ENCODE measurements at regions not wholly inside any gene's neighbourhood (a gene's known extent, or its start where the extent isn't known, plus 50 kb on each side); places are given as distances from the start of the nearest gene placed in this dataset.

DNA sequence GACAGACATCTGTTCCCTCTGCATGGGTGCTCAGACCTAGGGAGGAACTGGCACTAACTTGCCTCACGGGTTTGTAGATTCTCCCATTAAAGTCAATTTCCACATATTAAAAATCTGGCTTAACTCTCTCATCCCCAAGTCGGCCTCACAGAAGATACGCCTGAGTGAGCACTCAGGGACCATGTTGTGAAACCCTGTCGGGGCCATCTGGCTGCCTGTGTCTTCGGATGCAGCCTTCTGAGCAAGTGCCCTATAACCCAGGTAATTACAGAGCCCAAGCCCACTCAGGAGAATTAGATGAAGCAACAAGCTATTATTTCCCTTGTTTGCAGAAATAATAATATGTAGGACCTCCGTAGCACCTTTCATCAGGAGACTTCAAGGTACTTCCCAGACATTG is 219.3 kb upstream of the GLI3 start:
- ATAC-seq (no peak), DNase-seq (ENCODE audit: low spot score in 2 of 2) (no peak)
- no peaks in the 10 kb centered on the region for H3K9me3 Mint-ChIP-seq
- H3K27ac Mint-ChIP-seq, result no peak overlapping the region
- H3K36me3 Mint-ChIP-seq, result no peaks in the 10 kb centered on the region

DNA sequence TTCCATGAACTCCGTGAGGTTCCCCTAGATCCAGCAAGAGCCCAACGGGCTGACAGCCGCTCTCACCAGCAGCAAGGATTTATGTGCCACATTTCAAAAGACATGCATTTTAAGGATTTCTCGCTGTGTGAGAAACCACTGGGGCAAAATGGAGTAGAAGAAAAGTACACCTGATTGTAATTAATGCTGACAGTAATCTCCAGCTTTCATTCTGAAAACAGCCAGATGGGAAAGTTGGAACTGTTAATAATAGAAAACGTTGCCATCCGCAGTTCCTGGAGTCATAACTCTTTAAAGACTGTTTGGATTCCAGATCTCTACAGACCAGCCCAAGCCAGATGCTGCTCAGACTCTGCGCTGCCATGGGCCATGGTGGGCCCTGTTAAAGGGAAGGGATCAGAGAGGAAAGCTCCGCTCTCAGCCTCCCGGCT is 216.9 kb upstream of the GLI3 start:
- DNase-seq (ENCODE audit: low spot score in 2 of 2), result no peak
- Mint-ChIP-seq H3K36me3 (peaks cover 0 to 6% of the 10 kb centered on the region in 2 donors), H3K27ac (no peak overlapping the region), H3K9me3 (peaks cover 0 to 4% of the 10 kb centered on the region in 2 donors)
- ATAC-seq, result no peak

- DNase-seq (ENCODE audit: low spot score in 2 of 2) (no peak), ATAC-seq (no peak)
- no peak overlapping the region for H3K27ac Mint-ChIP-seq
- H3K36me3 Mint-ChIP-seq, result peaks cover 0 to 6% of the 10 kb centered on the region in 2 donors
- H3K9me3 Mint-ChIP-seq, result peaks cover 0 to 10% of the 10 kb centered on the region in 2 donors
Measured at GRCh38 chr7:42452356-42452755, 215.3 kb upstream of the GLI3 start.

GRCh38 chr7:42449431-42449830 is 212.4 kb upstream of the GLI3 start:
- Mint-ChIP-seq H3K9me3 (peaks cover 4 to 18% of the 10 kb centered on the region in 2 donors), H3K36me3 (peaks cover 0 to 6% of the 10 kb centered on the region in 2 donors), H3K27ac (no peak overlapping the region)
- DNase-seq (ENCODE audit: low spot score in 2 of 2) (no peak), ATAC-seq (no peak)

GRCh38 chr7:42448901-42449300 is 211.9 kb upstream of the GLI3 start:
- ATAC-seq (no peak), DNase-seq (ENCODE audit: low spot score in 2 of 2) (no peak)
- no peak overlapping the region for H3K27ac Mint-ChIP-seq
- H3K36me3 Mint-ChIP-seq, result peaks cover 0 to 6% of the 10 kb centered on the region in 2 donors
- peaks cover 5 to 18% of the 10 kb centered on the region in 2 donors for H3K9me3 Mint-ChIP-seq

GRCh38 chr7:42445691-42446090 is 208.7 kb upstream of the GLI3 start:
- DNase-seq (ENCODE audit: low spot score in 2 of 2) (no peak), ATAC-seq (no peak)
- Mint-ChIP-seq H3K9me3 (peaks cover 10 to 24% of the 10 kb centered on the region in 2 donors), H3K27ac (no peak overlapping the region), H3K36me3 (peaks cover 0 to 6% of the 10 kb centered on the region in 2 donors)

DNA sequence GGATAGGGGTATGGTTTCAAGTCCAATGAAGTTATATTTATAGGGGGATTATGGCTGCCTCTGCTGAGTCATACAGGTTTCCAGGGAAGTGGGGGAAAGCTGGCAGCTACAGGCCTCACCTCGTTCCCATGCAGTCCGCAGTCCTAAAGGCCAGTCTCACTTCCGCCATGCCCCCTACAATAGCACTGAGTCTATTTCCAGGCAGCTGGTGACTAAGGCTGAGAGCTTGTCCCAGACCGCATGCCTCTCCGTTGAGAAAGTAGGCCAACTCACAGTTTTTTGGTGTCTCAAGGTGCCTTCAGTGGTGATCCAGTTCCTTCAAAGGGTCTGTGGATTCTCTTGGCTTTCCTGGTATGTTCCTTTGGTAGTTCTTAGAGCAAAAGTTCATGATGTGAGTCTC is 203.9 kb upstream of the GLI3 start:
- Mint-ChIP-seq H3K27ac (no peak overlapping the region), H3K9me3 (peaks cover 26 to 27% of the 10 kb centered on the region in 2 donors), H3K36me3 (peaks cover 0 to 16% of the 10 kb centered on the region in 2 donors)
- ATAC-seq, result no peak
- no peak for DNase-seq (ENCODE audit: low spot score in 2 of 2)

- Mint-ChIP-seq H3K27ac (no peak overlapping the region), H3K36me3 (no peaks in the 10 kb centered on the region), H3K9me3 (peaks cover 10 to 14% of the 10 kb centered on the region in 2 donors)
- DNase-seq (ENCODE audit: low spot score in 2 of 2), result no peak
- ATAC-seq, result no peak
Measured at GRCh38 chr7:42432644-42433043, 195.6 kb upstream of the GLI3 start.

- DNase-seq (ENCODE audit: low spot score in 2 of 2) (no peak), ATAC-seq (no peak)
- no peaks in the 10 kb centered on the region for H3K36me3 Mint-ChIP-seq
- no peak overlapping the region for H3K27ac Mint-ChIP-seq
- peaks cover 10 to 12% of the 10 kb centered on the region in 2 donors for H3K9me3 Mint-ChIP-seq
Measured at GRCh38 chr7:42431873-42432272, 194.9 kb upstream of the GLI3 start.

GRCh38 chr7:42429339-42429738 is 192.3 kb upstream of the GLI3 start:
- ATAC-seq (no peak), DNase-seq (ENCODE audit: low spot score in 2 of 2) (no peak)
- Mint-ChIP-seq H3K27ac (no peak overlapping the region), H3K36me3 (no peaks in the 10 kb centered on the region), H3K9me3 (no peaks in the 10 kb centered on the region)

DNA sequence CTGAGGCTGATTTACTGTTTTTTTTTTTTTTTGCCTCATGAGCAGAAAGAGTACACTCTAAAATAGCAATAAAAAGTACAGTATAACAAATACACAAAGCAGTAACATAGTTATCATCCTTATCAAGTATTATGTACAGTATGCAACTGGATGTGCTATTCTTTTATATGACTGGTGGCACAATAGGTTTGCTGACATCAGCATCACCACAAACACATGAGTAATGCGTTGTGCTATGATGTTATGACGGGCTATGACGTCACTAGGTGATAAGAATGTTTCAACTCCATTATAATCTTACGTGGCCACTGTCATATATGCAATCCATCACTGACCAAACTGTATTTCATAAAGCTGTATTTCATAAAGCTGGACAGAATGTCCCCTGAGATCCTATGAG is 189.2 kb upstream of the GLI3 start:
- H3K36me3 Mint-ChIP-seq, result no peaks in the 10 kb centered on the region
- H3K9me3 Mint-ChIP-seq, result no peaks in the 10 kb centered on the region
- H3K27ac Mint-ChIP-seq, result no peak overlapping the region
- DNase-seq (ENCODE audit: low spot score in 2 of 2) (no peak), ATAC-seq (no peak)

DNA sequence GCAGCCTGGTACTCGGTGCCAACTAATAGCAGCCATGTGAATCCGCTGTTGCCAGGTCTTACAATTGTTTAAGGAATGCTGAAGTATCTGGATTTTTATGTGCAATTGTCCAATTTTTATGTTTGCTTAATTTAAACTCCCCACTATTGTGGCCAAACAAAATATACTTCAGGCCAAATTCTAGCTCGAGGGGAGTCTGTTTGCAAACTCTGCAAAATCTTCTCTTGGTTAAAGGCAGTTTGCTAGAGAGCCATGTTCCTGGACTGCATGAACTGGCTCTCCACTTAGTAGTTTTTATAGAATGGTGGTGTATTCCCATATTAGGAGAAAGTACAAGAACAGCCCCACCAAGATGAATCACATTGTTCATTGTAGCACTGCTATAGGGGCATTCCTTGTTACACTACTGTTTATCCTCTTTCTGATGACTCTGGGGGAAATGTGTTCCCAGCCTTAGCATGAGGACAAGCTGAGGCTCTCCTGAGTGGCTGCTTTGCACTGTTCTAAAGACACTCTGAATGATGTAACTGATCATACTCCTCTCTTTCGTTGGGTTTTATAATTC is 178.0 kb upstream of the GLI3 start:
- no peaks in the 10 kb centered on the region for H3K36me3 Mint-ChIP-seq
- ATAC-seq, result no peak

GRCh38 chr7:42414028-42414427 is 177.0 kb upstream of the GLI3 start:
- ATAC-seq (no peak), DNase-seq (ENCODE audit: low spot score in 2 of 2) (no peak)
- no peak overlapping the region for H3K27ac Mint-ChIP-seq
- H3K36me3 Mint-ChIP-seq, result no peaks in the 10 kb centered on the region
- peaks cover 0 to 4% of the 10 kb centered on the region in 2 donors for H3K9me3 Mint-ChIP-seq

More for the DNA sequence above, 178.0 kb upstream of the GLI3 start:
- Mint-ChIP-seq H3K27ac (no peak overlapping the region), H3K9me3 (peaks cover 0 to 4% of the 10 kb centered on the region in 2 donors)
- DNase-seq (ENCODE audit: low spot score in 2 of 2), result no peak

DNA sequence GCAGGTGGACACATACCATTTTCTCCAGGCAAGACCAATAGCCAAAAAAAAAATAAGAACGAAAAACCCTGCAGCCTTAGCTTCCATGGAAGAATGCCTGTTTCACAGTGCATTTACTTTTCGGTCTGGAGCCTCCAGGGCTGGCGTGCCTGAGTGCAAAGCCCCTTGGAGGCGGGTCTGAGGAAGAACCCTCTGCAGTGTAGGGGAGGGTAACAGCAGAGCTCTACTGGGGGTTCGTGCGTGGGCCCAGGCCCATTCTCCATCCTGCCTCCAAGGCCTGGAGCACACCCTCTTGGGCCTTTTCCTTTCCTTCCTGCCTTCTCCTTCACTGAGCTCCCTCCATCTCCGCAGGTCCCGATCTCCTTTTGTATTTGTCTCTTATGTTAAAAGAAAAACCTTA is 172.3 kb upstream of the GLI3 start:
- ATAC-seq (no peak), DNase-seq (ENCODE audit: low spot score in 2 of 2) (no peak)
- no peak overlapping the region for H3K27ac Mint-ChIP-seq
- peaks cover 0 to 4% of the 10 kb centered on the region in 2 donors for H3K9me3 Mint-ChIP-seq
- no peaks in the 10 kb centered on the region for H3K36me3 Mint-ChIP-seq

DNA sequence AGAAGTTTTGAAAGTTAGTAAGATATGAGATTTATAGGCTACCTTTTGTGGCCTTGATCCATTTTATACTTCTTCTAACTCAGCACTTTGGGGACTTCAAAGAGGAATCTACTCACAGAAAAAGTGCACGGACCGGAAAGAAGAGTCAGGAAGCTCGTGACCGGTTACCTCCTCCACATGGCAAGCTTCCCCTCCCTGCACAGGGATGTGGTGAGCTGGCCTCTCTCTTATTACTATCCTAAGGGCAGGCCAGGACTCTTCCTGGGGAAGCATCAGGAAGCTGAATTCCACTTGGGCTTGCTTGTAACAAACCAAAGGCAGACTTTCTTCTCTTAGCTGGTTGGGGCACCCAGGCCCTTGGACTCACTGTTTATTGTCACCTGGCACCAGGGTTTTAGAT is 170.8 kb upstream of the GLI3 start:
- DNase-seq (ENCODE audit: low spot score in 2 of 2) (no peak), ATAC-seq (no peak)
- no peak overlapping the region for H3K27ac Mint-ChIP-seq
- H3K36me3 Mint-ChIP-seq, result no peaks in the 10 kb centered on the region
- H3K9me3 Mint-ChIP-seq, result no peaks in the 10 kb centered on the region

DNA sequence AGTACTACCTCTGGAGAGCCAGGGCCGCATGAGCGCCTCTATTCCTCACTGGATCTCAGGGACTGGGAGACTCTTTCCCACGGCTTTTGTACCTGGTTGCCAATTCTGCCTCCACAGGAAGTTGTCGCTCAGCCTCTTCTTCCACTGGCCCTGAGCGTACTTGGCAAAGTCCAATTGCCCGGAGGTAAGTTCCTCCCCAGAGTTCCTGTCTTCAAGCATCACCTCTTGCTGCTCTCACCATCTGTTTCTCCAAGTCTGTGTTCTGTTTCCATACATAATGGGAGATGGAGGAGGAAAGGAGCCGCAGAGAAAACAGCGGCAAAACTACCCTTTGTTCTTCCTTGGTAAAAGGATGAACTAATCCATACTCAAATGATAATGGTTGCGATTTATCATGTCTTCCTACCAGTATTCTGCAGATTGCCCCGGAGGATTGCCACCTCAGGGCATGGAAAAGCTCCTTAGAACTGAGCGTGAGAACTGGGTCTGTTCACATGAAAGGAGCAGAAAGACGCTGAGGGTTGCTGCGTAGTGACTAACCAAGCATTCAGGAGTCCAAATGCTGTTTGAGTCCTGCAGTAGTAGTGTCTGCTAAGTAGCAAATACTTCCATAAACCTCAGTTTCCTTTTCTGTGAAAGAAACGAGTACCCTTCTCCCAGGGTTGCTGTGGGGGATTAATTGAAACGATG is 170.2 kb upstream of the GLI3 start:
- no peak overlapping the region for H3K27ac Mint-ChIP-seq
- H3K9me3 Mint-ChIP-seq, result no peaks in the 10 kb centered on the region
- ATAC-seq (no peak), DNase-seq (ENCODE audit: low spot score in 2 of 2) (no peak)
- no peaks in the 10 kb centered on the region for H3K36me3 Mint-ChIP-seq

- DNase-seq (ENCODE audit: low spot score in 2 of 2), result no peak
- no peaks in the 10 kb centered on the region for H3K36me3 Mint-ChIP-seq
- ATAC-seq, result no peak
- no peak overlapping the region for H3K27ac Mint-ChIP-seq
- H3K9me3 Mint-ChIP-seq, result no peaks in the 10 kb centered on the region
Measured at GRCh38 chr7:42406358-42406757, 169.3 kb upstream of the GLI3 start.

DNA sequence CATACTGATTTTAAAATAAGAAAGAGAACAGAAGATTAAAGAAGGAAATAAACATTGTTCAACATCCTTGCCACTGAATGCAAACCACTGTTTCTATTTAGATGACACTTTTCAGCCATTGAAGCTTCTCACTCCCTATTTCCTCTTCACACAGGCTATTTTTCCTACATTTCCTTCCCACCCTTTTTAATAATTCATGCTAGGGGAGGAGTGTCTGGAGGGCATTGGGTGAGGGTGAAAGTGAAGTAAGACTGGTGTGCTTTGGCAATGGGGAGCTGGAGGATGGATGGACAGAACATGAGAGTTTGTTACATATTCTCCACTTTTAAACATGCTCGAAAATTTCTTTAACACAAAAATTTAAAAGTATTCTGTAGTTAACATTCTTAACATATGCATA is 168.8 kb upstream of the GLI3 start:
- ATAC-seq (no peak), DNase-seq (ENCODE audit: low spot score in 2 of 2) (no peak)
- H3K9me3 Mint-ChIP-seq, result no peaks in the 10 kb centered on the region
- no peaks in the 10 kb centered on the region for H3K36me3 Mint-ChIP-seq
- H3K27ac Mint-ChIP-seq, result no peak overlapping the region
